ENCODE measurements at regions not wholly inside any gene's neighbourhood (a gene's known extent, or its start where the extent isn't known, plus 50 kb on each side); places are given as distances from the start of the nearest gene placed in this dataset.

- TF ChIP-seq, protein P1, sequence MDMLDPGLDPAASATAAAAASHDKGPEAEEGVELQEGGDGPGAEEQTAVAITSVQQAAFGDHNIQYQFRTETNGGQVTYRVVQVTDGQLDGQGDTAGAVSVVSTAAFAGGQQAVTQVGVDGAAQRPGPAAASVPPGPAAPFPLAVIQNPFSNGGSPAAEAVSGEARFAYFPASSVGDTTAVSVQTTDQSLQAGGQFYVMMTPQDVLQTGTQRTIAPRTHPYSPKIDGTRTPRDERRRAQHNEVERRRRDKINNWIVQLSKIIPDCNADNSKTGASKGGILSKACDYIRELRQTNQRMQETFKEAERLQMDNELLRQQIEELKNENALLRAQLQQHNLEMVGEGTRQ (IDR thresholded peaks at IDR 0.05; ENCODE audit: low read length) = no peak
- TF ChIP-seq SAP30 (IDR thresholded peaks at IDR 0.05; ENCODE audit: insufficient read depth, insufficient replicate concordance, low read length) (no peak), POLR2AphosphoS5 (IDR thresholded peaks at IDR 0.05; ENCODE audit: low read depth, low read length) (no peak), CBX5 (IDR thresholded peaks at IDR 0.05; ENCODE audit: low read depth, low read length) (no peak), RBBP5 (IDR thresholded peaks at IDR 0.05; ENCODE audit: borderline replicate concordance, low read depth, low read length) (no peak), HDAC2 (IDR thresholded peaks at IDR 0.05; ENCODE audit: borderline replicate concordance in 1 of 2, low read depth in 2 of 2, low read length in 2 of 2) (no peak), KDM4A (IDR thresholded peaks at IDR 0.05; ENCODE audit: low read depth, low read length, severe bottlenecking) (no peak)
- TF ChIP-seq, protein P2, sequence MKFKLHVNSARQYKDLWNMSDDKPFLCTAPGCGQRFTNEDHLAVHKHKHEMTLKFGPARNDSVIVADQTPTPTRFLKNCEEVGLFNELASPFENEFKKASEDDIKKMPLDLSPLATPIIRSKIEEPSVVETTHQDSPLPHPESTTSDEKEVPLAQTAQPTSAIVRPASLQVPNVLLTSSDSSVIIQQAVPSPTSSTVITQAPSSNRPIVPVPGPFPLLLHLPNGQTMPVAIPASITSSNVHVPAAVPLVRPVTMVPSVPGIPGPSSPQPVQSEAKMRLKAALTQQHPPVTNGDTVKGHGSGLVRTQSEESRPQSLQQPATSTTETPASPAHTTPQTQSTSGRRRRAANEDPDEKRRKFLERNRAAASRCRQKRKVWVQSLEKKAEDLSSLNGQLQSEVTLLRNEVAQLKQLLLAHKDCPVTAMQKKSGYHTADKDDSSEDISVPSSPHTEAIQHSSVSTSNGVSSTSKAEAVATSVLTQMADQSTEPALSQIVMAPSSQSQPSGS (IDR thresholded peaks at IDR 0.05; ENCODE audit: low read length) = no peak
These were observed 355.4 kb upstream of the TNRC6C start (continued) for GRCh38 chr17:77602883-77603640.
